Glomerular endothelial cell (primary cell): ENCODE measurements at regions not wholly inside any gene's neighbourhood (a gene's known extent, or its start where the extent isn't known, plus 50 kb on each side); places are given as distances from the start of the nearest gene placed in this dataset.

ENCODE experiments used
- DNase-seq: peaks from one replicate; pipeline ENCODE4 v3.0.0-alpha.2; 2011; ENCODE audit warnings: low read depth, low spot score; ENCODE audit errors: extremely low read depth

GRCh38 chr3:31364188-31364587 is 168.5 kb upstream of the STT3B start:
- no peak for DNase-seq

- DNase-seq: no peak
Observed at GRCh38 chr3:31364711-31365110, 168.0 kb upstream of the STT3B start.

GRCh38 chr3:31367518-31367917 is 165.2 kb upstream of the STT3B start:
- DNase-seq: no peak

GRCh38 chr3:31369637-31370379 is 162.9 kb upstream of the STT3B start:
- no peak for DNase-seq

GRCh38 chr3:31370380-31370666 is 162.4 kb upstream of the STT3B start:
- DNase-seq: no peak

- no peak for DNase-seq
Observed at GRCh38 chr3:31370681-31371080, 162.0 kb upstream of the STT3B start.

GRCh38 chr3:31371484-31372177 is 161.1 kb upstream of the STT3B start:
- DNase-seq: no peak

- no peak for DNase-seq
Observed at GRCh38 chr3:31373681-31374080, 159.0 kb upstream of the STT3B start.

- DNase-seq: no peak
Observed at GRCh38 chr3:31377045-31377642, 155.6 kb upstream of the STT3B start.

- no peak for DNase-seq
Observed at GRCh38 chr3:31378231-31378630, 154.5 kb upstream of the STT3B start.

- DNase-seq: no peak
Observed at GRCh38 chr3:31379598-31379997, 153.1 kb upstream of the STT3B start.

GRCh38 chr3:31382856-31383255 is 149.9 kb upstream of the STT3B start:
- no peak for DNase-seq

- no peak for DNase-seq
Observed at GRCh38 chr3:31384117-31384516, 148.6 kb upstream of the STT3B start.

GRCh38 chr3:31389939-31390338 is 142.8 kb upstream of the STT3B start:
- DNase-seq: no peak

- DNase-seq: no peak
Observed at GRCh38 chr3:31390466-31390865, 142.3 kb upstream of the STT3B start.

GRCh38 chr3:31391150-31391549 is 141.6 kb upstream of the STT3B start:
- DNase-seq: no peak

GRCh38 chr3:31392568-31392967 is 140.2 kb upstream of the STT3B start:
- no peak for DNase-seq

- DNase-seq: no peak
Observed at GRCh38 chr3:31399271-31399670, 133.5 kb upstream of the STT3B start.

GRCh38 chr3:31402117-31402516 is 130.6 kb upstream of the STT3B start:
- DNase-seq: peak; percentile 60

- no peak for DNase-seq
Observed at GRCh38 chr3:31403197-31403596, 129.5 kb upstream of the STT3B start.

- DNase-seq: no peak
Observed at GRCh38 chr3:31404871-31405270, 127.9 kb upstream of the STT3B start.

GRCh38 chr3:31405515-31405914 is 127.2 kb upstream of the STT3B start:
- DNase-seq: no peak
